HEK293 (cell line): ENCODE measurements at regions not wholly inside any gene's neighbourhood (a gene's known extent, or its start where the extent isn't known, plus 50 kb on each side); places are given as distances from the start of the nearest gene placed in this dataset.

Experiments
- CTCF ChIA-PET: fragments of 350-600 bp; formaldehyde crosslinking; extraction: SDS; loops from one replicate; lab custom pipeline; 2021; ENCODE audit warnings: antibody characterized with exemption; lab: Yijun Ruan, JAX
- POLR2A ChIA-PET: fragments of 300-600 bp; formaldehyde crosslinking; extraction: SDS; loops from one replicate; lab custom pipeline; 2020; ENCODE audit warnings: antibody characterized with exemption, inconsistent platforms; lab: Yijun Ruan, JAX
- H3K27ac ChIP-seq: fragments of 200-500 bp; sonication (Bioruptor generic); 2 replicates; pipeline ENCODE4 v1.5.1; 2014; ENCODE audit warnings: low read depth, low read length, control low read depth, inconsistent platforms; ENCODE audit errors: extremely low read depth
- H3K36me3 ChIP-seq, 2 experiments: fragments of 200-500 bp in 1 of 2; sonication (Bioruptor generic) in 1 of 2; 1 replicate in 1 of 2; 2 replicates in 1 of 2; pipeline ENCODE4 v1.5.1; 2014 to 2017; ENCODE audit warnings: inconsistent platforms in 2 of 2, low read length in 2 of 2; ENCODE audit not compliant: control insufficient read depth in 2 of 2, insufficient read depth in 1 of 2
- H3K4me1 ChIP-seq: fragments of 200-500 bp; sonication (Bioruptor generic); 2 replicates; pipeline ENCODE4 v1.5.1; 2014; ENCODE audit warnings: mild to moderate bottlenecking, low read length, inconsistent platforms; ENCODE audit not compliant: control insufficient read depth, insufficient read depth
- H3K4me3 ChIP-seq: 2 replicates; pipeline ENCODE4 v1.5.1; 2011; ENCODE audit warnings: low read depth, mild to moderate bottlenecking, control low read depth, low read length, moderate library complexity
- H3K9me3 ChIP-seq: fragments of 200-500 bp; sonication (Bioruptor generic); 2 replicates; pipeline ENCODE4 v1.5.1; 2014; ENCODE audit warnings: low read depth, low read length, inconsistent platforms; ENCODE audit not compliant: control insufficient read depth, insufficient read depth
- OSR2 ChIP-seq: fragments of 450-650 bp; formaldehyde crosslinking; IDR thresholded peaks from 2 replicates; pipeline ENCODE4 v1.5.1; 2016; ENCODE audit warnings: missing biosample characterization, missing genetic modification characterization
- SALL2 ChIP-seq: fragments of 450-650 bp; formaldehyde crosslinking; IDR thresholded peaks from 2 replicates; pipeline ENCODE4 v1.5.0; 2017; ENCODE audit warnings: missing biosample characterization, mild to moderate bottlenecking, missing genetic modification characterization, borderline replicate concordance
- SCRT1 ChIP-seq: fragments of 450-650 bp; formaldehyde crosslinking; IDR thresholded peaks from 2 replicates; pipeline ENCODE4 v1.5.1; 2016; ENCODE audit warnings: missing biosample characterization, missing genetic modification characterization, borderline replicate concordance
- ZNF10 ChIP-seq: fragments of 450-650 bp; formaldehyde crosslinking; IDR thresholded peaks from 2 replicates; pipeline ENCODE4 v1.5.1; 2017; ENCODE audit warnings: missing biosample characterization, missing genetic modification characterization
- ZNF121 ChIP-seq: fragments of 450-650 bp; formaldehyde crosslinking; IDR thresholded peaks from 2 replicates; pipeline ENCODE4 v1.5.1; 2016; ENCODE audit warnings: missing biosample characterization, missing genetic modification characterization
- ZNF157 ChIP-seq: fragments of 450-650 bp; formaldehyde crosslinking; IDR thresholded peaks from 2 replicates; pipeline ENCODE4 v1.5.1; 2016; ENCODE audit warnings: missing biosample characterization, missing genetic modification characterization
- ZNF202 ChIP-seq: fragments of 450-650 bp; formaldehyde crosslinking; IDR thresholded peaks from 2 replicates; pipeline ENCODE4 v1.5.1; 2016; ENCODE audit warnings: missing biosample characterization, missing genetic modification characterization, borderline replicate concordance
- ZNF416 ChIP-seq: fragments of 450-650 bp; formaldehyde crosslinking; IDR thresholded peaks from 2 replicates; pipeline ENCODE4 v1.5.1; 2016; ENCODE audit warnings: missing biosample characterization, missing genetic modification characterization
- ZNF585B ChIP-seq: fragments of 450-650 bp; formaldehyde crosslinking; IDR thresholded peaks from 2 replicates; pipeline ENCODE4 v1.5.1; 2016; ENCODE audit warnings: missing biosample characterization, missing genetic modification characterization
- ZNF658 ChIP-seq: fragments of 450-650 bp; formaldehyde crosslinking; IDR thresholded peaks from 2 replicates; pipeline ENCODE4; 2016; ENCODE audit warnings: missing biosample characterization, missing genetic modification characterization
- TF ChIP-seq, protein P1 (sequence below): fragments of 450-650 bp; formaldehyde crosslinking; conservative IDR thresholded peaks from 2 replicates; pipeline ENCODE4 v1.5.1; 2016; ENCODE audit warnings: low read depth, missing biosample characterization, missing genetic modification characterization
- TF ChIP-seq, protein P2 (sequence below): fragments of 450-650 bp; formaldehyde crosslinking; IDR thresholded peaks from 2 replicates; pipeline ENCODE4 v1.5.1; 2016; ENCODE audit warnings: missing biosample characterization, missing genetic modification characterization
- TF ChIP-seq, protein P3 (sequence below): fragments of 450-650 bp; IDR thresholded peaks from 2 replicates; pipeline ENCODE4 v1.5.1; 2018; ENCODE audit warnings: missing biosample characterization, mild to moderate bottlenecking, missing genetic modification characterization
- TF ChIP-seq, protein P4 (sequence below): fragments of 450-650 bp; formaldehyde crosslinking; IDR thresholded peaks from 2 replicates; pipeline ENCODE4 v1.5.0; 2017; ENCODE audit warnings: missing biosample characterization, missing genetic modification characterization, borderline replicate concordance

DNA sequence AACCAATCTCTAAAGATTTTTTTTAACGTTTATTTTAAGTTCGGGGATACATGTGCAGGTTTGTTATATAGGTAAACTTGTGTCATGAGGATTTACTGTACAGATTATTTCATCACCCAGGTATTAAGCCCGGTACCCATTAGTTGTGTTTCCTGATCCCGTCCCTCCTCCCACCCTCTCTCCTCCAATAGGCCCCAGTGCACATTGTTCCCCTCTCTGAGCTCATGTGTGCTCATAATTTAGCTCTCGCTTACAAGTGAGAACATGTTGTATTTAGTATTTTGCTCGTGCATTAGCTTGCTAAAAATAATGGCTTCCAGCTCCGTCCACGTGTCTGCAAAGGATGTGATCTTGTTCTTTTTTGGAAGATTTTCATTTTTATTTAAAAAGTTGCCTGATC lies 2309.4 kb upstream of the AGA start:
- H3K27ac ChIP-seq = no peak overlapping the region
- no peak overlapping the region for H3K4me3 ChIP-seq
- POLR2A ChIA-PET = no interaction called here
- no peaks in the 10 kb centered on the region; the same call in 1 of the 2 replicates for H3K4me1 ChIP-seq
- CTCF ChIA-PET = no interaction called here
- H3K9me3 ChIP-seq = no peaks in the 10 kb centered on the region
- no peaks in the 10 kb centered on the region for H3K36me3 ChIP-seq
- no peak for TF ChIP-seq ZNF10 (tag by site-specific recombination)
- no peak for TF ChIP-seq SALL2 (tag by site-specific recombination)
- TF ChIP-seq, protein P1, sequence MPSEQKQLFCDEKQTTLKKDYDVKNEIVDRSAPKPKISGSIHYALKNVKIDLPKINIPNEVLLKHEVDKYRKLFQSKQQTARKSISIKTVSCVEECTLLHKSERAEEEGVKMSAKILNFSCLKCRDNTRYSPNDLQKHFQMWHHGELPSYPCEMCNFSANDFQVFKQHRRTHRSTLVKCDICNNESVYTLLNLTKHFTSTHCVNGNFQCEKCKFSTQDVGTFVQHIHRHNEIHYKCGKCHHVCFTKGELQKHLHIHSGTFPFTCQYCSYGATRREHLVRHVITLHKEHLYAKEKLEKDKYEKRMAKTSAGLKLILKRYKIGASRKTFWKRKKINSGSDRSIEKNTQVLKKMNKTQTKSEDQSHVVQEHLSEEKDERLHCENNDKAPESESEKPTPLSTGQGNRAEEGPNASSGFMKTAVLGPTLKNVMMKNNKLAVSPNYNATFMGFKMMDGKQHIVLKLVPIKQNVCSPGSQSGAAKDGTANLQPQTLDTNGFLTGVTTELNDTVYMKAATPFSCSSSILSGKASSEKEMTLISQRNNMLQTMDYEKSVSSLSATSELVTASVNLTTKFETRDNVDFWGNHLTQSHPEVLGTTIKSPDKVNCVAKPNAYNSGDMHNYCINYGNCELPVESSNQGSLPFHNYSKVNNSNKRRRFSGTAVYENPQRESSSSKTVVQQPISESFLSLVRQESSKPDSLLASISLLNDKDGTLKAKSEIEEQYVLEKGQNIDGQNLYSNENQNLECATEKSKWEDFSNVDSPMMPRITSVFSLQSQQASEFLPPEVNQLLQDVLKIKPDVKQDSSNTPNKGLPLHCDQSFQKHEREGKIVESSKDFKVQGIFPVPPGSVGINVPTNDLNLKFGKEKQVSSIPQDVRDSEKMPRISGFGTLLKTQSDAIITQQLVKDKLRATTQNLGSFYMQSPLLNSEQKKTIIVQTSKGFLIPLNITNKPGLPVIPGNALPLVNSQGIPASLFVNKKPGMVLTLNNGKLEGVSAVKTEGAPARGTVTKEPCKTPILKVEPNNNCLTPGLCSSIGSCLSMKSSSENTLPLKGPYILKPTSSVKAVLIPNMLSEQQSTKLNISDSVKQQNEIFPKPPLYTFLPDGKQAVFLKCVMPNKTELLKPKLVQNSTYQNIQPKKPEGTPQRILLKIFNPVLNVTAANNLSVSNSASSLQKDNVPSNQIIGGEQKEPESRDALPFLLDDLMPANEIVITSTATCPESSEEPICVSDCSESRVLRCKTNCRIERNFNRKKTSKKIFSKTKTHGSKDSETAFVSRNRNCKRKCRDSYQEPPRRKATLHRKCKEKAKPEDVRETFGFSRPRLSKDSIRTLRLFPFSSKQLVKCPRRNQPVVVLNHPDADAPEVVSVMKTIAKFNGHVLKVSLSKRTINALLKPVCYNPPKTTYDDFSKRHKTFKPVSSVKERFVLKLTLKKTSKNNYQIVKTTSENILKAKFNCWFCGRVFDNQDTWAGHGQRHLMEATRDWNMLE (tag by site-specific recombination) = no peak
- no peak for TF ChIP-seq SCRT1 (tag by site-specific recombination)

DNA sequence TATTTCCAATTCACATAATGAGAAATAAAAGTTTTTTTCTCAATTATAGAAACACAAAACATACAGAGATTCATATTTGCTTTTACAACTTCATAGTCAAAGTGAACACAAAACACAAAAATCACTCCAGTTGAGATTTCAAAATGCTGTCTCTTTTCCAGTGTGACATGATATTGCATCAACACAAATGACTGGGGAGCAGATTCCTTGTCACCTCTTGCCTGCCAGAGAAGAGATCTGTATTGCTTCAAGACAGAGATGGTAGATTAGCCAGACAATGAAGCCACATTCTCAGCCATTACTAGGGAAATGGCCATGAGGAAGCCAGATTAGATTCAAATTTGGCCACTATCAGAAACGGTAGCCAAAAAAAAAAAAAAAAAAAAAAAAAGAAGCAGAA lies 2313.1 kb upstream of the AGA start:
- H3K4me1 ChIP-seq = no peaks in the 10 kb centered on the region; the same call in 1 of the 2 replicates
- CTCF ChIA-PET = interaction anchor here (0.6 kb wide), 1 partner anchor 1385 kb away, joined by 4 read pairs; no protein-coding TSS in a partner anchor
- POLR2A ChIA-PET = no interaction called here
- TF ChIP-seq ZNF157 = no peak
- TF ChIP-seq, protein P2, sequence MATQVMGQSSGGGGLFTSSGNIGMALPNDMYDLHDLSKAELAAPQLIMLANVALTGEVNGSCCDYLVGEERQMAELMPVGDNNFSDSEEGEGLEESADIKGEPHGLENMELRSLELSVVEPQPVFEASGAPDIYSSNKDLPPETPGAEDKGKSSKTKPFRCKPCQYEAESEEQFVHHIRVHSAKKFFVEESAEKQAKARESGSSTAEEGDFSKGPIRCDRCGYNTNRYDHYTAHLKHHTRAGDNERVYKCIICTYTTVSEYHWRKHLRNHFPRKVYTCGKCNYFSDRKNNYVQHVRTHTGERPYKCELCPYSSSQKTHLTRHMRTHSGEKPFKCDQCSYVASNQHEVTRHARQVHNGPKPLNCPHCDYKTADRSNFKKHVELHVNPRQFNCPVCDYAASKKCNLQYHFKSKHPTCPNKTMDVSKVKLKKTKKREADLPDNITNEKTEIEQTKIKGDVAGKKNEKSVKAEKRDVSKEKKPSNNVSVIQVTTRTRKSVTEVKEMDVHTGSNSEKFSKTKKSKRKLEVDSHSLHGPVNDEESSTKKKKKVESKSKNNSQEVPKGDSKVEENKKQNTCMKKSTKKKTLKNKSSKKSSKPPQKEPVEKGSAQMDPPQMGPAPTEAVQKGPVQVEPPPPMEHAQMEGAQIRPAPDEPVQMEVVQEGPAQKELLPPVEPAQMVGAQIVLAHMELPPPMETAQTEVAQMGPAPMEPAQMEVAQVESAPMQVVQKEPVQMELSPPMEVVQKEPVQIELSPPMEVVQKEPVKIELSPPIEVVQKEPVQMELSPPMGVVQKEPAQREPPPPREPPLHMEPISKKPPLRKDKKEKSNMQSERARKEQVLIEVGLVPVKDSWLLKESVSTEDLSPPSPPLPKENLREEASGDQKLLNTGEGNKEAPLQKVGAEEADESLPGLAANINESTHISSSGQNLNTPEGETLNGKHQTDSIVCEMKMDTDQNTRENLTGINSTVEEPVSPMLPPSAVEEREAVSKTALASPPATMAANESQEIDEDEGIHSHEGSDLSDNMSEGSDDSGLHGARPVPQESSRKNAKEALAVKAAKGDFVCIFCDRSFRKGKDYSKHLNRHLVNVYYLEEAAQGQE (tag by site-specific recombination) = no peak
- TF ChIP-seq ZNF585B = no peak
- TF ChIP-seq ZNF416 (tag by site-specific recombination) = no peak
- no peak for TF ChIP-seq ZNF658
- TF ChIP-seq OSR2 = no peak
- TF ChIP-seq, protein P3, sequence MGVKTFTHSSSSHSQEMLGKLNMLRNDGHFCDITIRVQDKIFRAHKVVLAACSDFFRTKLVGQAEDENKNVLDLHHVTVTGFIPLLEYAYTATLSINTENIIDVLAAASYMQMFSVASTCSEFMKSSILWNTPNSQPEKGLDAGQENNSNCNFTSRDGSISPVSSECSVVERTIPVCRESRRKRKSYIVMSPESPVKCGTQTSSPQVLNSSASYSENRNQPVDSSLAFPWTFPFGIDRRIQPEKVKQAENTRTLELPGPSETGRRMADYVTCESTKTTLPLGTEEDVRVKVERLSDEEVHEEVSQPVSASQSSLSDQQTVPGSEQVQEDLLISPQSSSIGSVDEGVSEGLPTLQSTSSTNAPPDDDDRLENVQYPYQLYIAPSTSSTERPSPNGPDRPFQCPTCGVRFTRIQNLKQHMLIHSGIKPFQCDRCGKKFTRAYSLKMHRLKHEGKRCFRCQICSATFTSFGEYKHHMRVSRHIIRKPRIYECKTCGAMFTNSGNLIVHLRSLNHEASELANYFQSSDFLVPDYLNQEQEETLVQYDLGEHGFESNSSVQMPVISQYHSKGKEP = no peak
- TF ChIP-seq, protein P4, sequence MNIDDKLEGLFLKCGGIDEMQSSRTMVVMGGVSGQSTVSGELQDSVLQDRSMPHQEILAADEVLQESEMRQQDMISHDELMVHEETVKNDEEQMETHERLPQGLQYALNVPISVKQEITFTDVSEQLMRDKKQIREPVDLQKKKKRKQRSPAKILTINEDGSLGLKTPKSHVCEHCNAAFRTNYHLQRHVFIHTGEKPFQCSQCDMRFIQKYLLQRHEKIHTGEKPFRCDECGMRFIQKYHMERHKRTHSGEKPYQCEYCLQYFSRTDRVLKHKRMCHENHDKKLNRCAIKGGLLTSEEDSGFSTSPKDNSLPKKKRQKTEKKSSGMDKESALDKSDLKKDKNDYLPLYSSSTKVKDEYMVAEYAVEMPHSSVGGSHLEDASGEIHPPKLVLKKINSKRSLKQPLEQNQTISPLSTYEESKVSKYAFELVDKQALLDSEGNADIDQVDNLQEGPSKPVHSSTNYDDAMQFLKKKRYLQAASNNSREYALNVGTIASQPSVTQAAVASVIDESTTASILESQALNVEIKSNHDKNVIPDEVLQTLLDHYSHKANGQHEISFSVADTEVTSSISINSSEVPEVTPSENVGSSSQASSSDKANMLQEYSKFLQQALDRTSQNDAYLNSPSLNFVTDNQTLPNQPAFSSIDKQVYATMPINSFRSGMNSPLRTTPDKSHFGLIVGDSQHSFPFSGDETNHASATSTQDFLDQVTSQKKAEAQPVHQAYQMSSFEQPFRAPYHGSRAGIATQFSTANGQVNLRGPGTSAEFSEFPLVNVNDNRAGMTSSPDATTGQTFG (tag by site-specific recombination) = no peak
- TF ChIP-seq ZNF121 (tag by site-specific recombination) = no peak
- TF ChIP-seq ZNF202 (tag by site-specific recombination) = no peak
- TF ChIP-seq, all 188 proteins: peak for 0
- no peak overlapping the region for H3K4me3 ChIP-seq
- no peaks in the 10 kb centered on the region for H3K9me3 ChIP-seq
- H3K27ac ChIP-seq = no peak overlapping the region
- H3K36me3 ChIP-seq = no peaks in the 10 kb centered on the region
